Endothelial cell of umbilical vein (primary cell): ENCODE measurements at regions not wholly inside any gene's neighbourhood (a gene's known extent, or its start where the extent isn't known, plus 50 kb on each side); places are given as distances from the start of the nearest gene placed in this dataset.

Experiments used
- BruUV-seq: library from RNA; stranded (reverse); fragments of 400-500 nt; replicated peaks from 2 replicates; lab custom pipeline; 2021; lab: Mats Ljungman, UMichigan
- CTCF ChIA-PET: fragments of 300-600, 350-600 bp; sonication (Branson Sonifier 250); formaldehyde crosslinking; loops from one replicate; lab custom pipeline; 2021; ENCODE audit warnings: antibody characterized with exemption, inconsistent platforms; lab: Charles Lee
- POLR2A ChIA-PET: fragments of 300-600, 350-600 bp; sonication (Branson Sonifier 250); formaldehyde crosslinking; loops from one replicate; lab custom pipeline; 2021; ENCODE audit warnings: antibody characterized with exemption, inconsistent platforms; lab: Charles Lee
- DNase-seq: peaks from one replicate; pipeline ENCODE4 v3.0.0-alpha.2; 2011; ENCODE audit warnings: low read depth, low spot score
- FAIRE-seq: peaks from 2 replicates; lab custom pipeline; 2011; peaks lifted over from hg19 to GRCh38; lab: Jason Lieb, UNC
- H2AFZ ChIP-seq: 2 replicates; pipeline ENCODE4 v1.6.0; 2012; ENCODE audit warnings: low read depth, low read length, control low read depth, inconsistent platforms
- H3K27ac ChIP-seq: 2 replicates; pipeline ENCODE4 v1.5.1; 2011; ENCODE audit warnings: low read depth, mild to moderate bottlenecking, control low read depth, low read length, moderate library complexity; ENCODE audit not compliant: insufficient read depth
- H3K27me3 ChIP-seq, 2 experiments: 2 replicates each; pipeline versions ENCODE4 v1.6.0 to v1.6.1; 2011; ENCODE audit warnings: low read length in 2 of 2, mixed read lengths in 1 of 2; ENCODE audit not compliant: control insufficient read depth in 2 of 2, insufficient read depth in 2 of 2
- H3K36me3 ChIP-seq, 2 experiments: 2 replicates in 1 of 2; 3 replicates in 1 of 2; pipeline ENCODE4 v1.5.1; 2011; ENCODE audit warnings: low read length in 2 of 2, mild to moderate bottlenecking in 1 of 2, moderate library complexity in 1 of 2; ENCODE audit not compliant: control insufficient read depth in 2 of 2, insufficient read depth in 2 of 2; ENCODE audit errors: extremely low read depth in 1 of 2
- H3K4me1 ChIP-seq: 3 replicates; pipeline ENCODE4 v1.5.1; 2011; ENCODE audit warnings: mild to moderate bottlenecking, low read length; ENCODE audit not compliant: control insufficient read depth, insufficient read depth; ENCODE audit errors: extremely low read depth
- H3K4me2 ChIP-seq: 2 replicates; pipeline ENCODE4 v1.6.1; 2011; ENCODE audit warnings: low read length, control low read depth, mixed read lengths; ENCODE audit not compliant: insufficient read depth
- H3K4me3 ChIP-seq, 3 experiments: fragments of 200-600 bp in 1 of 3; sonication (generic), shearing (Covaris generic) in 1 of 3; replicated peaks in 1 of 3; 2 replicates each; pipeline ENCODE4 v1.5.1; 2011 to 2016; ENCODE audit warnings: control low read depth in 3 of 3, low read length in 3 of 3, mild to moderate bottlenecking in 2 of 3, inconsistent platforms in 1 of 3, low read depth in 1 of 3, moderate library complexity in 1 of 3; ENCODE audit not compliant: insufficient read depth in 1 of 3
- H3K79me2 ChIP-seq: 2 replicates; pipeline ENCODE4 v1.6.0; 2012; ENCODE audit warnings: low read length, inconsistent platforms; ENCODE audit not compliant: control insufficient read depth, insufficient read depth
- H3K9ac ChIP-seq: replicated peaks from 2 replicates; pipeline ENCODE3; 2011; ENCODE audit warnings: low read length, control low read depth; ENCODE audit not compliant: insufficient read depth; ENCODE audit errors: extremely low read depth
- H3K9me1 ChIP-seq: replicated peaks from 3 replicates; pipeline ENCODE4 v1.6.0; 2011; ENCODE audit warnings: mild to moderate bottlenecking, low read length; ENCODE audit not compliant: control insufficient read depth, insufficient read depth; ENCODE audit errors: extremely low read depth
- H3K9me3 ChIP-seq: replicated peaks from 2 replicates; pipeline ENCODE4 v1.5.1; 2012; ENCODE audit warnings: low read length, inconsistent platforms; ENCODE audit not compliant: control insufficient read depth, insufficient read depth
- H4K20me1 ChIP-seq: replicated peaks from 2 replicates; pipeline ENCODE3; 2011; ENCODE audit warnings: mild to moderate bottlenecking, low read length; ENCODE audit not compliant: control insufficient read depth, insufficient read depth; ENCODE audit errors: extremely low read depth
- CTCF ChIP-seq, 2 donors: IDR thresholded peaks; 1 replicate in 1 of 2; 2 replicates in 1 of 2; pipeline ENCODE4 v1.5.1; 2011; ENCODE audit warnings: low read length in 2 of 2, mild to moderate bottlenecking in 2 of 2, moderate library complexity in 2 of 2, control low read depth in 1 of 2, inconsistent platforms in 1 of 2, low read depth in 1 of 2; ENCODE audit not compliant: insufficient read depth in 1 of 2; ENCODE audit errors: extremely low read depth in 1 of 2
- EZH2 ChIP-seq: IDR thresholded peaks from 2 replicates; pipeline ENCODE4 v1.6.1; 2012; ENCODE audit warnings: borderline replicate concordance, low read depth, mild to moderate bottlenecking, moderate library complexity, low read length, inconsistent platforms; ENCODE audit not compliant: severe bottlenecking
- FOS ChIP-seq: IDR thresholded peaks from 2 replicates; pipeline ENCODE4 v1.6.1; 2011; ENCODE audit warnings: mild to moderate bottlenecking, low read length, moderate library complexity, borderline replicate concordance; ENCODE audit not compliant: insufficient read depth
- GATA2 ChIP-seq: IDR thresholded peaks from 2 replicates; pipeline ENCODE4 v1.7.0; 2011; ENCODE audit warnings: low read depth, mild to moderate bottlenecking, moderate library complexity, mixed read lengths, low read length; ENCODE audit not compliant: insufficient read length, insufficient read depth
- JUN ChIP-seq: IDR thresholded peaks from 2 replicates; pipeline ENCODE4 v1.6.1; 2011; ENCODE audit warnings: borderline replicate concordance, low read depth; ENCODE audit not compliant: insufficient read length, insufficient read depth
- MYC ChIP-seq: IDR thresholded peaks from one replicate; pipeline ENCODE4 v1.6.1; 2011; ENCODE audit warnings: mild to moderate bottlenecking, low read depth, low read length
- POLR2A ChIP-seq: IDR thresholded peaks from 2 replicates; pipeline ENCODE4 v1.6.1; 2012; ENCODE audit warnings: low read depth, mild to moderate bottlenecking, control low read depth, low read length
- POLR2AphosphoS5 ChIP-seq: IDR thresholded peaks from 2 replicates; pipeline ENCODE4 v1.6.1; 2012; ENCODE audit warnings: low read depth, mild to moderate bottlenecking, control low read depth, low read length, moderate library complexity; ENCODE audit not compliant: insufficient read depth
- dilution Hi-C: fragments of 300-500 bp; cut with MboI; formaldehyde crosslinking; loops from one replicate; pipeline ENCODE4 v1.15.0; 2019; ENCODE audit warnings: low sequenced_read_pairs; ENCODE audit not compliant: extremely low pct_ligation_motif_present
- intact Hi-C: fragments of 100-400 bp; cut with micrococcal nuclease; formaldehyde crosslinking; loops from one replicate; pipeline ENCODE4 v1.10.0; 2022
- TF ChIP-seq, protein P1 (sequence below): IDR thresholded peaks from 2 replicates; pipeline ENCODE4 v1.6.1; 2011; ENCODE audit not compliant: insufficient read depth, insufficient read length

DNA sequence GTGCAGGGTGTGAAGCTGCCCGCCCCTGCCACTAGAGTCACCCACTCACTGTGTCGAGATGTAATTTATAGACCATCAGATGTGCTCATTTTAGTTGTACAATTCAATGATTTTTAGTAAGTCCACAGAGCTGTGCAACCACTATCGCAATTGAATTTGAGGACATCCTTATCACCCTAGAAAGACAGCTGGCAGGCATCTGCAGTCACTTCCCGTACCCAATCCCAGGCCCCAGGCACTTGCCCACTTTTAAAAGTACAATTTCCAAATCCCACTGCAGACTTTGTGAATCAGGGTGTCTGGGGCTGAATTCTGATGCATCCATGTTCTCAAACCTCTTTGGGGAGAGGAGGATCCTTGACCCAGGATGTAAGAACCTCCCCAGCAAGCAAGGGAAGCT, 521.3 kb upstream of the SALL3 start:
- Histone ChIP-seq H3K9ac (no peak overlapping the region), H3K27ac (no peak overlapping the region), H3K27me3 (no peaks in the 10 kb centered on the region), H3K9me3 (peaks cover 16% of the 10 kb centered on the region), H2AFZ (no peak overlapping the region), H3K4me2 (no peak overlapping the region), H3K36me3 (no peaks in the 10 kb centered on the region), H4K20me1 (no peaks in the 10 kb centered on the region), H3K4me1 (no peaks in the 10 kb centered on the region), H3K4me3 (no peak overlapping the region), H3K9me1 (no peaks in the 10 kb centered on the region), H3K79me2 (no peaks in the 10 kb centered on the region)
- no peak for DNase-seq
- no TSS peak for BruUV-seq
- dilution Hi-C loops: no loop called here
- POLR2A ChIA-PET: no interaction called here
- CTCF ChIA-PET: no interaction called here
- FAIRE-seq: no peak
- TF ChIP-seq GATA2 (no peak), CTCF (IDR thresholded peaks at IDR 0.05; ENCODE audit: extremely low read depth in 1 of 2, insufficient read depth in 1 of 2, low read depth in 1 of 2, low read length in 2 of 2) (no peak), MYC (no peak), FOS (no peak), POLR2AphosphoS5 (no peak), POLR2A (no peak), JUN (no peak), EZH2 (no peak)
- TF ChIP-seq, protein P1, sequence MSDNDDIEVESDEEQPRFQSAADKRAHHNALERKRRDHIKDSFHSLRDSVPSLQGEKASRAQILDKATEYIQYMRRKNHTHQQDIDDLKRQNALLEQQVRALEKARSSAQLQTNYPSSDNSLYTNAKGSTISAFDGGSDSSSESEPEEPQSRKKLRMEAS: no peak
- intact Hi-C loops: no loop called here
